ENCODE measurements at regions not wholly inside any gene's neighbourhood (a gene's known extent, or its start where the extent isn't known, plus 50 kb on each side); places are given as distances from the start of the nearest gene placed in this dataset.

DNA sequence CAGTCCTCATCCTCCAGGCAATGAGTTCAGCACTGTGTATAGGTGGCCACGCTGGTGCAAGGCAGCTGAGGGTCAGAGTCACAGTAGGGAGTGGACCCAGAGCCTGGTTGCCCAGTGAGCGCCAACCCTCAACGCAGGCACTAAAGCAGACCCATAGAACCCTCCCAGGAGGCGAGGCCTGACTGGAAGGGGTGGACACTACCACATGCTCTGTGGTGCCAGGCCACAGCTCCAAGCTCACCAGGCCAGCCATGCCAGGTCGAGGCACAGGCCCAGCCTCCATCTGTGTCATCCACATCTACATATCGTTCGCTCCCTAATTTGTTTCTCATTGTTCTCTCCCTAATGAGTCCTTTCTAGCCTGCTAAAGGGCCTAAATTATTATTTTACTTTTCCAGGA is 165.8 kb upstream of the GPR12 start:
- TF ChIP-seq POLR2A (IDR thresholded peaks at IDR 0.05; ENCODE audit: low read length) (no peak), GATA1 (IDR thresholded peaks at IDR 0.05; ENCODE audit: low read depth, low read length) (no peak)

Measured in erythroblast (primary cell).